Astrocyte (in vitro differentiated cells and primary cell): ENCODE measurements at regions not wholly inside any gene's neighbourhood (a gene's known extent, or its start where the extent isn't known, plus 50 kb on each side); places are given as distances from the start of the nearest gene placed in this dataset.
A peak's percentile ranks its signal among the peaks of the same experiment; 100 is the strongest.

Experiments
- DNase-seq: peaks from one replicate; pipeline ENCODE4 v3.0.0-alpha.2; 2010; ENCODE audit warnings: low read depth
- FAIRE-seq: peaks from 2 replicates; lab custom pipeline; 2011; peaks lifted over from hg19 to GRCh38; lab: Jason Lieb, UNC
- H2AFZ ChIP-seq: 2 replicates; pipeline ENCODE4 v1.6.0; 2012; ENCODE audit warnings: low read depth, low read length, inconsistent platforms
- H3K27ac ChIP-seq: 2 replicates; pipeline ENCODE4 v1.5.1; 2011; ENCODE audit warnings: low read depth, low read length, inconsistent platforms
- H3K27me3 ChIP-seq: 2 replicates; pipeline ENCODE4 v1.6.0; 2011; ENCODE audit warnings: low read length, inconsistent platforms; ENCODE audit not compliant: insufficient read depth
- H3K36me3 ChIP-seq: 2 replicates; pipeline ENCODE4 v1.5.1; 2011; ENCODE audit warnings: low read length, inconsistent platforms; ENCODE audit not compliant: insufficient read depth
- H3K4me1 ChIP-seq: 2 replicates; pipeline ENCODE4 v1.5.1; 2011; ENCODE audit warnings: low read length, inconsistent platforms; ENCODE audit not compliant: insufficient read depth
- H3K4me2 ChIP-seq: 2 replicates; pipeline ENCODE4 v1.6.0; 2012; ENCODE audit warnings: low read length, inconsistent platforms
- H3K4me3 ChIP-seq: 2 replicates; pipeline ENCODE4 v1.5.1; 2011; ENCODE audit warnings: low read depth, mild to moderate bottlenecking, low read length, inconsistent platforms; ENCODE audit not compliant: insufficient read depth
- H3K79me2 ChIP-seq: 2 replicates; pipeline ENCODE4 v1.6.0; 2012; ENCODE audit warnings: mild to moderate bottlenecking, low read length, inconsistent platforms; ENCODE audit not compliant: insufficient read depth
- H3K9ac ChIP-seq: 2 replicates; pipeline ENCODE4 v1.6.0; 2012; ENCODE audit warnings: mild to moderate bottlenecking, low read length, inconsistent platforms
- H3K9me3 ChIP-seq: 2 replicates; pipeline ENCODE4 v1.5.1; 2012; ENCODE audit warnings: low read depth, mild to moderate bottlenecking, low read length, inconsistent platforms; ENCODE audit not compliant: insufficient read depth
- H4K20me1 ChIP-seq: 2 replicates; pipeline ENCODE4 v1.6.0; 2012; ENCODE audit warnings: low read length, inconsistent platforms; ENCODE audit not compliant: insufficient read depth
- H3K27ac Mint-ChIP-seq: one replicate; pipeline ENCODE4 v1.8.0; 2021; ENCODE audit warnings: mild to moderate bottlenecking, mixed read lengths; ENCODE audit not compliant: unreplicated experiment
- H3K27me3 Mint-ChIP-seq: one replicate; pipeline ENCODE4 v1.8.0; 2021; ENCODE audit warnings: low read depth, mixed read lengths; ENCODE audit not compliant: unreplicated experiment
- H3K36me3 Mint-ChIP-seq: one replicate; pipeline ENCODE4 v1.8.0; 2021; ENCODE audit warnings: low read depth, mixed read lengths; ENCODE audit not compliant: unreplicated experiment
- H3K4me1 Mint-ChIP-seq: one replicate; pipeline ENCODE4 v1.8.0; 2021; ENCODE audit warnings: low read depth, mixed read lengths; ENCODE audit not compliant: unreplicated experiment
- H3K4me3 Mint-ChIP-seq: one replicate; pipeline ENCODE4 v1.8.0; 2021; ENCODE audit warnings: mild to moderate bottlenecking, moderate library complexity, mixed read lengths; ENCODE audit not compliant: unreplicated experiment
- H3K9me3 Mint-ChIP-seq: one replicate; pipeline ENCODE4 v1.8.0; 2021; ENCODE audit warnings: mild to moderate bottlenecking, mixed read lengths; ENCODE audit not compliant: unreplicated experiment
- EZH2 ChIP-seq: IDR thresholded peaks from 2 replicates; pipeline ENCODE4 v1.6.1; 2012; ENCODE audit warnings: mild to moderate bottlenecking, low read length, inconsistent platforms; ENCODE audit not compliant: insufficient read depth
- TF ChIP-seq, protein P1 (sequence below): IDR thresholded peaks from 2 replicates; pipeline ENCODE4 v1.5.1; 2011; ENCODE audit warnings: low read depth, mild to moderate bottlenecking, inconsistent platforms, low read length, moderate library complexity; ENCODE audit not compliant: insufficient read depth

DNA sequence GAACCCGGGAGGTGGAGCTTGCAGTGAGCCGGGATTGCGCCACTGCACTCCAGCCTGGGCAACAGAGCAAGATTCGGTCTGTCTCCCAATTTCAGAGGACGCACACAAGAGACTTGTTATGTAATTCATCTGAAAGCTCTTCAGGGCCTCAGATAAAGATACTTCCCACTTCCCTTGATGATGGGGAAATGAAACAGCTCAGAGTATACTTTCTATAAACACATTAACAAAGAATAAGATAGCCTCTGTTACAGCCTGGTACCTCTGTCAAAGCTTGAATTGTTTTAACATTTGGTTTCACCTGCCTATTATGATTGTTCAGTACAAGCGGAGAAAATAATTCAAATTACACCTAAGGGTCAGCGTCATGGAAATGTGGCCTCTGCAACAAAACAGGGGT is 622.9 kb upstream of the ADGRL4 start:
- no peak for FAIRE-seq
- H3K27me3 ChIP-seq, result no peaks in the 10 kb centered on the region
- no peaks in the 10 kb centered on the region for H3K36me3 ChIP-seq
- no peaks in the 10 kb centered on the region for H3K79me2 ChIP-seq
- no peak overlapping the region for H3K27ac ChIP-seq
- DNase-seq, result no peak
- Mint-ChIP-seq H3K27me3 (no peaks in the 10 kb centered on the region), H3K27ac (no peak overlapping the region), H3K4me1 (peaks cover 7% of the 10 kb centered on the region), H3K4me3 (no peak overlapping the region), H3K36me3 (no peaks in the 10 kb centered on the region), H3K9me3 (no peaks in the 10 kb centered on the region)
- TF ChIP-seq, protein P1, sequence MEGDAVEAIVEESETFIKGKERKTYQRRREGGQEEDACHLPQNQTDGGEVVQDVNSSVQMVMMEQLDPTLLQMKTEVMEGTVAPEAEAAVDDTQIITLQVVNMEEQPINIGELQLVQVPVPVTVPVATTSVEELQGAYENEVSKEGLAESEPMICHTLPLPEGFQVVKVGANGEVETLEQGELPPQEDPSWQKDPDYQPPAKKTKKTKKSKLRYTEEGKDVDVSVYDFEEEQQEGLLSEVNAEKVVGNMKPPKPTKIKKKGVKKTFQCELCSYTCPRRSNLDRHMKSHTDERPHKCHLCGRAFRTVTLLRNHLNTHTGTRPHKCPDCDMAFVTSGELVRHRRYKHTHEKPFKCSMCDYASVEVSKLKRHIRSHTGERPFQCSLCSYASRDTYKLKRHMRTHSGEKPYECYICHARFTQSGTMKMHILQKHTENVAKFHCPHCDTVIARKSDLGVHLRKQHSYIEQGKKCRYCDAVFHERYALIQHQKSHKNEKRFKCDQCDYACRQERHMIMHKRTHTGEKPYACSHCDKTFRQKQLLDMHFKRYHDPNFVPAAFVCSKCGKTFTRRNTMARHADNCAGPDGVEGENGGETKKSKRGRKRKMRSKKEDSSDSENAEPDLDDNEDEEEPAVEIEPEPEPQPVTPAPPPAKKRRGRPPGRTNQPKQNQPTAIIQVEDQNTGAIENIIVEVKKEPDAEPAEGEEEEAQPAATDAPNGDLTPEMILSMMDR, result no peak
- TF ChIP-seq EZH2, result no peak
- H3K9ac ChIP-seq, result no peak overlapping the region
- no peak overlapping the region for H3K4me3 ChIP-seq
- no peaks in the 10 kb centered on the region for H3K9me3 ChIP-seq
- H3K4me2 ChIP-seq, result no peak overlapping the region
- H2AFZ ChIP-seq, result no peak overlapping the region
- no peaks in the 10 kb centered on the region for H3K4me1 ChIP-seq
- no peaks in the 10 kb centered on the region for H4K20me1 ChIP-seq

DNA sequence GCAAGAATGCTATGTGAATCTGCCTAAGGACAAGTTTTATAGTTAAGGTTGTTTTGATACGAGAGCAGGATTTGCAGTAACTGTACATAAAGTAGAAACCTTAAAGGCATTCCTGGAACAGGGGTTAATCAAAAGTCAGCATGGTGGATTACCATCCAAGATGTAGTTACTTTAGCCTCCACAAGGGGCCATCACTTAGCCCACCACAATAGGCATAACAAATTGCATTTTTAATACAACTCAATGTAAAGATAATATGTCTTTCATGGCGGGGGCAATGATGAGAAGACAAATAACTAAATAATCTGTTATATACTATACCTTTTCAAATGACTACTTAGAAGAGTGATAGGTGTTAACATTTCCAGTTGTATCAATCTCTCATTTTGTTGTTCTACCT is 611.2 kb upstream of the ADGRL4 start:
- H3K9me3 ChIP-seq, result no peaks in the 10 kb centered on the region
- no peaks in the 10 kb centered on the region for H3K36me3 ChIP-seq
- no peak overlapping the region for H3K4me3 ChIP-seq
- Mint-ChIP-seq H3K27ac (no peak overlapping the region), H3K27me3 (peaks cover 2% of the 10 kb centered on the region), H3K4me1 (no peaks in the 10 kb centered on the region), H3K9me3 (no peaks in the 10 kb centered on the region), H3K36me3 (no peaks in the 10 kb centered on the region), H3K4me3 (no peak overlapping the region)
- no peak overlapping the region for H3K4me2 ChIP-seq
- H3K4me1 ChIP-seq, result no peaks in the 10 kb centered on the region
- H4K20me1 ChIP-seq, result no peaks in the 10 kb centered on the region
- H3K27me3 ChIP-seq, result no peaks in the 10 kb centered on the region
- TF ChIP-seq, protein P1, result peak; percentile 16
- no peak for TF ChIP-seq EZH2
- no peak overlapping the region for H3K9ac ChIP-seq
- FAIRE-seq (no peak), DNase-seq (no peak)
- no peak overlapping the region for H3K27ac ChIP-seq
- no peaks in the 10 kb centered on the region for H3K79me2 ChIP-seq
- no peak overlapping the region for H2AFZ ChIP-seq

DNA sequence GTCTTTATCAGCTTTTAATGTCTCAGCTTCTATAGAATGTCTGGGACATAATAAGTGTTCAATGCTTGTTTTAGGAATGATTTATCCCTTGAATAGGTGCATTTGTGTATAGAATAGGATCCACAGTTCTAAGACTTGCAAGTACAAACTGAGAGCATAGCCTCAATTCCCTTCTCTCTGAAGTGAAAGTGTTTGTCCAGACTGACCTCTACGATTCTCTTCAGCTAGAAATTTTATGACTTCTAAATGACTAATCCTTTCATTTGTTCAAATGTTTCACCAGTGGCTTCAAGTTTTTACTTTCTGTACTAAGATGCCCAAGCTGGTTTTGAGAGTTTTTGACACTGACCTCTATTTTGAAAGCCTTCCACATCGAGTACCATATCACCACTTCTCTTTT is 608.2 kb upstream of the ADGRL4 start:
- Histone ChIP-seq H3K4me2 (peak overlapping the region; percentile 11), H3K9ac (no peak overlapping the region), H3K4me3 (no peak overlapping the region), H3K79me2 (no peaks in the 10 kb centered on the region), H3K27ac (no peak overlapping the region), H3K4me1 (no peaks in the 10 kb centered on the region), H2AFZ (no peak overlapping the region), H3K9me3 (no peaks in the 10 kb centered on the region), H3K36me3 (no peaks in the 10 kb centered on the region), H3K27me3 (no peaks in the 10 kb centered on the region), H4K20me1 (no peaks in the 10 kb centered on the region)
- H3K4me3 Mint-ChIP-seq, result no peak overlapping the region
- H3K9me3 Mint-ChIP-seq, result no peaks in the 10 kb centered on the region
- no peak overlapping the region for H3K27ac Mint-ChIP-seq
- H3K4me1 Mint-ChIP-seq, result peaks cover 2% of the 10 kb centered on the region
- peaks cover 2% of the 10 kb centered on the region for H3K27me3 Mint-ChIP-seq
- no peaks in the 10 kb centered on the region for H3K36me3 Mint-ChIP-seq
- DNase-seq (no peak), FAIRE-seq (no peak)
- no peak for TF ChIP-seq EZH2
- TF ChIP-seq, protein P1, result no peak
